ENCODE measurements at regions not wholly inside any gene's neighbourhood (a gene's known extent, or its start where the extent isn't known, plus 50 kb on each side); places are given as distances from the start of the nearest gene placed in this dataset.

DNA sequence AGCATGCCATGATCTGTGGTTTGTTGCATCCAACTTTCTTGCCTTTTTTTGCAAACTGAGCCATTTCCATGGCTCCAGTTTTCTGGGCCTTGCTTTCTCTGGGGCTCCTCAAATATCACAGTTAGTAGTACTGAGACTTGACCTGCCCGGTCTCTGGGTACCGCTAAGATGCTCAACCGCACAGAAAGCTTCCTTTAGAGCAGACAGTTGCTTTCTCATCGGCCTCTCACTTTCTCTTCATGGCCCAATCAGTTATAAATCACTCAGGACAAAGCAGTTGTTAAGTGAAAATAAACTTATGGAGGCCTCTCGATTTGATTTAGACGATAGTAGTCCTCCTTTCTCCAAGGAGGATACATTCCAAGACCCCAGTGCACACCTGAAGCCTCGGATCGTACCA, 141.2 kb upstream of the ASB18 start:
- no peak for DNase-seq (ENCODE audit: low spot score in 2 of 2, unreplicated experiment in 2 of 2)
- TF ChIP-seq, protein P1, sequence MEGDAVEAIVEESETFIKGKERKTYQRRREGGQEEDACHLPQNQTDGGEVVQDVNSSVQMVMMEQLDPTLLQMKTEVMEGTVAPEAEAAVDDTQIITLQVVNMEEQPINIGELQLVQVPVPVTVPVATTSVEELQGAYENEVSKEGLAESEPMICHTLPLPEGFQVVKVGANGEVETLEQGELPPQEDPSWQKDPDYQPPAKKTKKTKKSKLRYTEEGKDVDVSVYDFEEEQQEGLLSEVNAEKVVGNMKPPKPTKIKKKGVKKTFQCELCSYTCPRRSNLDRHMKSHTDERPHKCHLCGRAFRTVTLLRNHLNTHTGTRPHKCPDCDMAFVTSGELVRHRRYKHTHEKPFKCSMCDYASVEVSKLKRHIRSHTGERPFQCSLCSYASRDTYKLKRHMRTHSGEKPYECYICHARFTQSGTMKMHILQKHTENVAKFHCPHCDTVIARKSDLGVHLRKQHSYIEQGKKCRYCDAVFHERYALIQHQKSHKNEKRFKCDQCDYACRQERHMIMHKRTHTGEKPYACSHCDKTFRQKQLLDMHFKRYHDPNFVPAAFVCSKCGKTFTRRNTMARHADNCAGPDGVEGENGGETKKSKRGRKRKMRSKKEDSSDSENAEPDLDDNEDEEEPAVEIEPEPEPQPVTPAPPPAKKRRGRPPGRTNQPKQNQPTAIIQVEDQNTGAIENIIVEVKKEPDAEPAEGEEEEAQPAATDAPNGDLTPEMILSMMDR (IDR thresholded peaks at IDR 0.05; ENCODE audit: unreplicated experiment): no peak
- Mint-ChIP-seq H3K4me3 (no peak overlapping the region), H3K4me1 (peaks cover 2% of the 10 kb centered on the region), H3K36me3 (peaks cover 16% of the 10 kb centered on the region), H3K27ac (no peak overlapping the region), H3K27me3 (ENCODE audit: low read depth) (no peaks in the 10 kb centered on the region), H3K9me3 (peaks cover 4% of the 10 kb centered on the region)

DNA sequence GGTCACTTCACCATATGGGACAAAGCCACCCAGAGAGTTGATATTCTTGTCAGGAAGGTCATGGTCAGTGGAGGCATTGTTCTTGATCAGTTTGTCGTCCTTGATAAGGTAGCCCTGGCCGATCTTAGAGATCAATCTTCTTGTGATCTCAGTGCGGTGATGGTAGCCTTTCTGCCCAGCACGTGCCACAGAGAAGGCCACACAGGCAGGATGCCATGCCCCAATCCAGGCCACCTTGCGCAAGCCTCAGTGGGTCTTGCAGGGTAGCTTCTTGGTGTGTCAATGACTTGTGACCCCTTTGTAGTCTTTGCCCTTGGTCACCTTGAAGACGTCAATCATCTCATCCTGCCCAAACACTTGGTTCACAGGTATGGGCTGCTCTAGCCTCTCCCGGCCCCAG, 143.9 kb upstream of the ASB18 start:
- Mint-ChIP-seq H3K4me1 (no peaks in the 10 kb centered on the region), H3K27ac (no peak overlapping the region), H3K36me3 (peaks cover 23% of the 10 kb centered on the region), H3K4me3 (no peak overlapping the region), H3K9me3 (peaks cover 9% of the 10 kb centered on the region), H3K27me3 (ENCODE audit: low read depth) (no peaks in the 10 kb centered on the region)
- DNase-seq (ENCODE audit: low spot score in 2 of 2, unreplicated experiment in 2 of 2): no peak
- TF ChIP-seq, protein P1 (IDR thresholded peaks at IDR 0.05; ENCODE audit: unreplicated experiment): no peak

DNA sequence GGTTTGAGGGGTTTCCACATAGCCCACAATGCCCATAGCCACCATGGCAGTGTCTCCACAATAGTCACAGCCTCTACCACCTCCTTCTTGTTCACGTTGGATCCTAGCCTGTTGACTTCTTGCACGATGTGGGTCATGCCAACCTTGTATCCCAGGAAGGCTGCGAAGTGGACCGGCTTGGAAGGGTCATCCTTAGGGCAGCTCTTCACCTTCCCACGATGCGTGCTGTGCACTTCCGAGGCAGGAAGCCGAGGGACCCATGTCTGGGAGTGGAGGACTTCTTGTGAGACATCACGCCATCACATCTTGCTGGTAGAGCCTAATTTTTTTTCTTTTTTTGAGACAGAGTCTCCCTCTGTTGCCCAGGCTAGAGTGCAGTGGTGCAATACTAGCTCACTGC, 144.6 kb upstream of the ASB18 start:
- H3K27ac Mint-ChIP-seq: no peak overlapping the region
- H3K4me3 Mint-ChIP-seq: no peak overlapping the region
- H3K27me3 Mint-ChIP-seq (ENCODE audit: low read depth): no peaks in the 10 kb centered on the region
- peaks cover 23% of the 10 kb centered on the region for H3K36me3 Mint-ChIP-seq
- TF ChIP-seq, protein P1 (IDR thresholded peaks at IDR 0.05; ENCODE audit: unreplicated experiment): no peak
- H3K4me1 Mint-ChIP-seq: no peaks in the 10 kb centered on the region
- peaks cover 9% of the 10 kb centered on the region for H3K9me3 Mint-ChIP-seq
- DNase-seq (ENCODE audit: low spot score in 2 of 2, unreplicated experiment in 2 of 2): no peak

DNA sequence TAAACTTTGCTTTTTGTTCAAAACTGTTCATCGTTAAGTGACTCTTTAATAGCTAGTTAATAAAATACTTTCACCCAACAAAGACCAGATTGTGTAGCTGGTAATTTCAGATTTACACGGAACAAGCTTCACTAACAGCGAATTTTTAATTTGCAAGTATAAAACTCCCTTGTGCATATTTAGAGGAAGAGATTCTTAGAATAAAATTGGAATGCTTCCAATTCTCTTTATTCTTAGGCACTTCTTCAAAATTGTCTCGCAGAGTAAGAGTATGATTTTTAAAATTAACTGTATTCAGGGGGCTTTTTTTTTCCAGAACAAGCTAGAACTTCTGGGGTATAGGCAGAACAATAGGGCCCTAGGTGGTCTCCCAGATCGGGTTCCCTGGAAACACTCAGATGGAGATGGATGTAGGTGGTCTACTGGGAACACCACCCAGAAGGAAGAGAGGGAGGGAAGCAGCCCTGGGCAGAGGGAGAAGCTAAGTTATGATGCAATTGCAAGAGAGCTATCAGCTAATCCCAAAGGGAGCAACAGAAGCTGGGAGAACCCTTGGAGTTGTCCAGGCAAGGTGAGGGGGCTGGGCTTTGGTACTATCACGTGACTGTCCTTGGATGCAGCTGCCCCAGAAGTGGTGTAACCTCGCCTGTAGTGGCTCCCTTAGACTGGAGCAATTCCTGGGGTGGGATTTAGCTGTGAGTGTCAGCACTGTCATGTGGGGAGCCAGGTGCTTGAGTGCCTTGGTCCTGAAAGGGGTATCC, 151.7 kb upstream of the ASB18 start:
- Mint-ChIP-seq H3K27ac (no peak overlapping the region), H3K9me3 (peaks cover 6% of the 10 kb centered on the region), H3K36me3 (peaks cover 21% of the 10 kb centered on the region), H3K27me3 (ENCODE audit: low read depth) (no peaks in the 10 kb centered on the region), H3K4me1 (no peaks in the 10 kb centered on the region), H3K4me3 (no peak overlapping the region)
- DNase-seq (ENCODE audit: low spot score in 2 of 2, unreplicated experiment in 2 of 2): no peak
- TF ChIP-seq, protein P1 (IDR thresholded peaks at IDR 0.05; ENCODE audit: unreplicated experiment): no peak

DNA sequence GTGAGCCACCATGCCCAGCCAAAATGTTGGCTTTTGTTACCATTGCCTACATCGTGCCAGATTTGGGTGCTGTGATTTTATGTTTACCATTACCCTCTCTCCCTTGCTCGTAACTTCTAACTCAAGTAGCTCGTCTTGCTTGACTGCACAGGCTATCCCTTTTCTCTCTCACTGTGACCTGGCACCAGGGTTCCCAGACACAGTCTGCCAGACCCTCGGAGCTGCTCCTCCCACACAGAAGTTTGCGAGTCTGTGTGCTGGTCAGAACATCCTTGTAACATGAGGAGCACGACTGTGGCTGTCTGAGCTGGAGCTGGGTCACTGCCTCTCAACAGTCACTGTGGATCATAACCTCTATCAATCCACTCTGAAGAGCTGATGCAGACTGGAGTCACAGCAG, 152.5 kb upstream of the ACKR3 start:
- Mint-ChIP-seq H3K27me3 (ENCODE audit: low read depth) (no peaks in the 10 kb centered on the region), H3K4me1 (no peaks in the 10 kb centered on the region), H3K4me3 (no peak overlapping the region), H3K36me3 (peaks cover 24% of the 10 kb centered on the region), H3K9me3 (peaks cover 9% of the 10 kb centered on the region), H3K27ac (no peak overlapping the region)
- TF ChIP-seq, protein P1 (IDR thresholded peaks at IDR 0.05; ENCODE audit: unreplicated experiment): no peak
- no peak for DNase-seq (ENCODE audit: low spot score in 2 of 2, unreplicated experiment in 2 of 2)
